ENCODE measurements at regions not wholly inside any gene's neighbourhood (a gene's known extent, or its start where the extent isn't known, plus 50 kb on each side); places are given as distances from the start of the nearest gene placed in this dataset.

DNA sequence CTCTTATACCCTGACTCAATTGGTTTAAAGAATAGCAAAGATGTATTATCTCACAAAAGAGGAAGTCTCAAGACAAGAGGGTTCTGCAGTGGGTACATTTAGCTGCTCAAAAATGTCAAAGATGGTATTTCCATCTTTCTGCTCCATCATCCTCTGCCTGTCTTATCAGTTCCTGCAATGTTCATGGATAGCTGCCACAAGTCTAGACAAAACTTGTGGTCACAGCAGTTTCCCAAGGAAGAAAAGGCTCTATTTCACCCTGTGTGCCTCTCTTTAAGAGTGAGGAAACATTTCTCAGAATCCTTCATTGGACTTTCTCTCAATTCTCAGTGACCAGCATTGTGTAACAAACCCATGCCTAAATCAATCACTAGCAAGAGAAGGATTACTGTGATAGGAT is 634.2 kb upstream of the AUTS2 start:
- DNase-seq (ENCODE audit: low read depth, low spot score), result no peak

DNA sequence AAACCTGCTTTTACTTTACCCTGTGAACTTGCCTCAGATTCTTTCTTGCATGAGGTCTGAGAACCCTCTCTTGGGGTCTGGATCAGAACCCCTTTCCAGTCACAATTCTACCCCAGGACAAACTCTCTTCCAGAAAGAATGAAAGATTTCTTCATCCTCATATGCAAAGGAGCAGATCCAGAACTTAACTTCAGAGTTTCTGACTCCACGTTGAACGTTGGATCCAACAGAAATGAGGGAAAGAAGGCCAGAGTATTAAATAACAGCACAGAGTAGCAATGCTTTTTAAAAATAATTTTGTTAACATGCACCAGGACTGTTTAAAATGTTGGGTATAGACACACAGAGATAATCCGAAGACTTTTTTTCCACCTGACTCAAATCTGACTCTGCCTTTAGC is 632.9 kb upstream of the AUTS2 start:
- no peak for DNase-seq (ENCODE audit: low read depth, low spot score)

DNA sequence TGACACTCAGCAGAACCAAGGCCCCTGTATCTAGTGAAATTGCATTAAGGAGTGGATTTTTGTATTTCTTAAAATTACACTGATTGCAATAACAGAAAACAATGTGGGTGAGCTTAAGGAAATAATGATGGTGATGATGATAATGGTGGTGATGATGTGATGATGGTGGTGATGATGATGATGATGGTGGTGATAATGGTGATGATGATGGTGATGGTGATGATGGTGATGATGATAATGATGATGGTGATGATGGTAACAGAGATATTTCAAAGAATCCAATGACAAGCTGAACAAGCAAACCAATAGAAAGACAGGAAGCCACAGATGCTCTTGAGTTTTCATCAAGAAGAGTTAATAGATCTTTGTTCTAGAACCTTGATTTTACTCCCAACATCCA is 630.7 kb upstream of the AUTS2 start:
- no peak for DNase-seq (ENCODE audit: low read depth, low spot score)

DNA sequence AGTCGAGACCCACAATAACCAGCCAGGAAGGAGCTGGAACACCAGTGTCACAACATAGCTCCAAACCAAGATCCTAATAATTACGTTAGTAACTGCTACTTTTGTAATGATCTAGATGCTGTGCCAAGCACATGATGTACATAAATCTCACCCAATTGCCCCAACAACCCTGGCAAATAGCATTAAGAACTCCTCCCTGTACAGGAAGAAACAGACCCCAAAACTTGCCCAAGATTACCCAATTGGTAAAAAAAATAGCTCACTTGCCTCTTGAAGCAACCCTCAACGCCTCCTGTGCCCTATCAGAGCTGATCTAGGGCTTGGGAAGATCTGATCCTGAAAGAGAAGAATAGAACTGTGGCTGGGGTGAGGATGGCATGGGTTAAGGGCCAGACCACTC is 628.7 kb upstream of the AUTS2 start:
- no peak for DNase-seq (ENCODE audit: low read depth, low spot score)

DNA sequence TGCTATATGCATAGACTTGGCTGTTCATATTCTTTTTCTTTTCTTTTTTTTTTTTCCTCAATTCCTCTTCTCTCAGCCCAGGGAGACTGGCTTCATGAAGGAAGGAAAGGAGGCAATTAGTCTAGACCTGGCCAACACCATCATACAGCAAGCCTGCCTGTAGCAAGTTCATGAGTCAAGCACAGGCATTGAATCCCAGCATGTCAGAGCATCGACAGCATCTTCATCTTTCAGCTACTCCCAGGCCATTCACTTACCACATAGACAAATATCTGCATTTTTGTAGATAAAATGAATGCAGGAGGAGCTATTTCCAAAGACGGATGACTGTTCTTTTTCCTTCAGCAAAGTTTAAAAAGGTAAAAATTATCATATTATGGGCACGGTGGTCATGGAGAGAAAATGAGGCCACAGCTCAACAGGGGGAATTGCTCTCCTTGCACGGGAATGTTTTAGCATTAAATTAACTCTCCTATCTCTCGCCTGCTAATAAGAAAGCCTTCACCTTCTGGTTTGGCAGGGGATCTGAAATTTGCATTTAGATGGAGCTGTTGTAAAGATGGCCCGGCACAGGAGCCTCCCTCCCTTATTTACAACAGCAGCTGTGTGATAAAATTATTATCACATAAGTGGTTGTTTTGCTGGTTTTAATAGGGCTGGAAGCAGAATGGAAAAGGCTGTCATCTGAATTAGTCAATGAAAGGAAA is 626.5 kb upstream of the AUTS2 start:
- no peak for DNase-seq (ENCODE audit: low read depth, low spot score)

DNA sequence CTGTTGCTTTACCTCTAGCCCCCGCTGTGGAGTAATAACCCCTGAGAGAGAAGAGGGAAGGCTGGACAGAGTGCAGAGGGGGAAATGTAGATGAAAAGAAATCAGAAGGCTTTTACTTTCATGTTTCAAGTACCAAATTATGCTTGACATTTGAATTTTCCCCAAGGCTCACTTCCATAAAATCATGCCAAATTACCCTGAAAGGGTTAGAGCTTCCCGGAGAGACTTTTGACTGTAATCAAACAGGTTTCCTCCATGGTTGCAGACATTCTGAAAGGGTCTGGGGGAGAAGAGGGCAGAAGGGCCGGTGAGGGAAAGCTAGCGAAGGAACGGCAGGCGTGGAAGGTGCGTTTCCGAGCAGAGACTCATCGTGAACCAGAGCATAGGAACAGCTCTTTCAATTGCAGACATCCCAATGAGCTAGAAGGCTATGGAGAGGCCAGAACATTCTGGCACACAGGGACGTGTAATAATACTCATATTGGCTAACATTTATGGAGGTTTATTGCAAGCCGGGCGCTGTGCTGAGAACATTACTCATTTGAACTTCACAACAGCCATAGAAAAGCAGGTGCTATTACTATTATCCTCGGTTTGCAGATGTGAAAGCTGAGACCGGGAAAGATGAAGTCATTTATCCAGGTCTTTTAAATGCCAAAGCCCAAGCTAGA is 620.8 kb upstream of the AUTS2 start:
- no peak for DNase-seq (ENCODE audit: low read depth, low spot score)

DNA sequence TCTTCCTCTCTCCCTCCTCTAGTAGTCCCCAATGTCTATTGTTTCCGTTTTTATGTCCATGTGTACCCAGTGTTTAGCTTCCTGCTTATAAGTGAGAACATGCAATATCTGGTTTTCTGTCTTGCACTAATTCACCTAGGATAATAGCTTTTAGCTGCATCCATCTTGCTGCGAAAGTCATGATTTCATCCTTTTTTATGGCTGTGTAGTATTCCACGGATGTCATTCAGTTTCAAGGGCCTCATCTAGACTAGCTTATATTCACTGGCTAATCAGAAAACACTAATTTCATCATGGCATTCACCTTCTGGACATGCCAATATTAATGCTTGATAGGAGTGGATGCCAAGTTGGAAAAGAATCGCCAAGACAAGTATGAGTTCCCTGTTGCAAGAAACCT is 619.6 kb upstream of the AUTS2 start:
- DNase-seq (ENCODE audit: low read depth, low spot score), result no peak

DNA sequence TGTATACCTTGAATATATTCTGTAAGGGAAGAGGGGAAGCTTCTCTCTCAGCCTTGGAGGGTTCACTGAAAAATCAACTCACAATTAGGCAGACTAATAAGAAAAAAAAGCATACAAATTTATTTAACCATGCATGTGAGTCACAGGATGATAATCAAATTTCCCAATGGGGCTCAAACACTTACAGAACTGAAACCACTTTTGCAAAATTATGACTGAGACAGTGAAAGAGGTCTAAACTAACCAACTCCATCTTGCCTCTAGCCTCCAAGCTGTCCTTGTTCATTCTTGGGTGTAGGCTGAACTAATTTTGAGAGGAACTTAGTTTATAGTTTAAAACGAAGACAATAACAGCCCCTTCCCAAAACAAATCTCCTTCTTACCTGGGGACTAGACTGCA is 618.3 kb upstream of the AUTS2 start:
- DNase-seq (ENCODE audit: low read depth, low spot score), result no peak

DNA sequence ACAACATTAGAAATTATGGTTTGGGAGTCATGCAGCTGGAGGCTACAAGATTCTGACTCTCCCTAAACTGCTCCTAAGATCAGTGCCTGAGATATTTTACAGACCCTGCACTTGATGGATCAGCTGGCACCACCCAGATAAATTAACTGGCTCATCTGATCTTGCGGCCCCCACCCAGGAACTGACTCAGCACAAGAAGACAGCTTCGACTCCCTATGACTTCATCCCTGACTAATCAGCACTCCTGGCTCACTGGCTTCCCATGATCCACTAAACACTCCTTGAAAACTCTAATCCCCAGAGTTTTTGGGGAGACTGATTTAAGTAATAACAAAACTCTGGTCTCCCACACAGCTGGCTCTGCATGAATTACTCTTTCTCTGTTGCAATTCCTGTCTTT is 617.8 kb upstream of the AUTS2 start:
- peak; percentile 32 for DNase-seq (ENCODE audit: low read depth, low spot score)

DNA sequence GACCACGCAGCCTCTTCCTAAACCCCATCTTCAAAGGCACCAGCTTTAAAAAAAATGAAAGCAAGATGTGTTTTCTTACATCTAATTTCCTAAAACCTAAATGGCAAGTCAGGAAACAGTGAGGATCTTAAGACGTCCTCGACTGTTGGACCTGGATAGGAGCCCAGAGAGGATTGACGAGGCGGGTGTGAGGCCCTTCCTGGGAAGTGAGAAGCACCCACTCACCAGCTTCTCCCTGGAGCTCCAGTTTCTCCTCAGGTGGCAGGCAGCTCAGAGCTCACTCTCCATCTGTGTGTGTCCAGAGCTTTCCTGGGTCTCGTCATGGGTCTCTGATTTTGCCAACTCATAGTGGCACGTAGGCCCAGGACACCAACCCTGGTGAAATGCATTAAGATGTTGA is 614.0 kb upstream of the AUTS2 start:
- no peak for DNase-seq (ENCODE audit: low read depth, low spot score)

DNA sequence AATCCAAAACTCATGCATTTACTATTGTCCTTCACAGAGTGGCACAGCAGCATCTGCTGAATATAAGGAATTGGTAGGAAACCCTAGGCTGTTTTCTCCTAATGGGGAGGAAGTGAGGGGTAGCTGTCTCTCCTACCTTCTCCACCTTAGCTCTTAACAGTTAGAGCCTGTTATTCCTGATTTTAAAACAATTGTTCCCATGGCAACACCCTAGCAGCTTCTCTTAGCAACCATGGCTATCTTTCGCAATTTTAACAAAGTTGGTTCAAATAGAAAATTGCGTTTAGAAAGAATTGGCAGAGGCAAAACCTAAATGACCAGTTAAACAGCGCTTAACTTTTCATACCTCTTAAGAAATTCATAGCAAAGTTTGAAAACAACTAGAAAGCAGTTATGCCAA is 603.4 kb upstream of the AUTS2 start:
- no peak for DNase-seq (ENCODE audit: low read depth, low spot score)

DNA sequence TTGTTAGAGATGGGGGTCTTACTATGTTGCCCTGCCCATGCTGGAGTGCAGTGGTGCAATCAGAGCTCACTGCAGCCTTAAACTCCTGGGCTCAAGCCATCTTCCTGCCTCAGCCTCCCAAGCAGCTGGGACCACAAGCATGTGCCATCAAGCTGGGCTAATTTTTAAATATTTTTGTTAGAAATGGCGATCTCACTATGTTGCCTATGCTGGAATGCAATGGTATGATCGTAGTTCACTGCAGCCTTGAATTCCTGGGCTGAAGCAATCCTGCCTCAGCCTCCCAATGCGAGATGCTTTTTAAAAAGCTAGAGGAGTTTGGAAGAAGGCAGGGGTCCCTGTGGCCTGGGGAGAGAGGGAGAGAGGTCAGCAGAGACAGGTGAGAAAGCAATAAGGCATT is 600.1 kb upstream of the AUTS2 start:
- DNase-seq (ENCODE audit: low read depth, low spot score), result no peak

DNA sequence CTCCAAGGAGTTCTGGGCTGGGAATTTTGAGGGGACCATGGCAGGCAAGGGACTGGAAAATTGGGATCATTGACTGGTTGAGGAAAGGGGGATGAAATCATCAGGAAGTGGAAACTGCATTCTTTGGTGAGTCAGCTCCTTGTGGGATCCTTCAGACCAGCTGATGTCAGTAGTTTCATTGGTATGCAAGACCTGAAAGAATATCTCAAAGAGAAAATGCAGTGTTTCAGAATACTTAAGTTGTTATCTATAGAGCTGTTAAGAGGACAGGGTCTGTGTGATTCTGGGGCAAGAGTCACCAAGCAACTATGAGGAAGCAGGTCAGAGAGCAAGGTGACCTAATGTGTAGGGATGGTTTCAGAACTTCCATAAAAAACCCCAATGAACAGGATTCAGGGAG is 595.9 kb upstream of the AUTS2 start:
- DNase-seq (ENCODE audit: low read depth, low spot score), result no peak

DNA sequence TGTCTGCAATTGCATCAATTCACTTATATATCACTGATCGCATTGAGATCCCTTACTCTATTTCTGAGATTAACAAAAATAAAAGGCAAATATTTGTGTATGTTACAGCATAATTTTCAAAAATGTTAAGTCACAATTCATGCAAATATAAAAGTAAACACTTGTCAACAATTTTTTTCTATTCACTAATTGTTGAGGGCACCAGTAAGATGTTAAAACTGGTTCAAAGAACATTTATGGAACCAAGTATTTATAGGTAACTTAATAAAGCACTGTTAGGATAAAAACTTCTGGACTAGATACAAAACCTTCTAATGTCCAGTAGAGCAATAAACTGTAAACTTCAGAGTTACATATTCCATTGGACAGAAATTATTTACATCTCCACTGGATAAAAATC is 586.1 kb upstream of the AUTS2 start:
- no peak for DNase-seq (ENCODE audit: low read depth, low spot score)

DNA sequence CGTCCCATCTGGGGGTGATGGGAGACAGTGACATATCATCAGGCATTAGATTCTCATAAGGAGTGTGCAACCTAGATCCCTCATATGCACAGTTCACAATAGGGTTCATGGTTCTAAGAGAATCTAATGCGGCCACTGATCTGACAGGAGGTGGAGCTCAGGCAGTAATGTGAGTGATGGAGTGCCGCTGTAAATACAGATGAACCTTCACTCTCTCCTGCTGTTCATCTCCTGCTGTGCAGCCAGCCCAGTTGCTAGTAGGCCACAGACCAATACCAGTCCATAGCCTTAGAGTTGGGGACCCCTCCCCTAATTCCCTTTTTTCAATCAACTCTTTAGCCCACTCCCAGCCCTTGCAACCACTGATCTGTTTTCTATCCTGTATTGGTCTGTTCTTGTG is 581.1 kb upstream of the AUTS2 start:
- no peak for DNase-seq (ENCODE audit: low read depth, low spot score)

DNA sequence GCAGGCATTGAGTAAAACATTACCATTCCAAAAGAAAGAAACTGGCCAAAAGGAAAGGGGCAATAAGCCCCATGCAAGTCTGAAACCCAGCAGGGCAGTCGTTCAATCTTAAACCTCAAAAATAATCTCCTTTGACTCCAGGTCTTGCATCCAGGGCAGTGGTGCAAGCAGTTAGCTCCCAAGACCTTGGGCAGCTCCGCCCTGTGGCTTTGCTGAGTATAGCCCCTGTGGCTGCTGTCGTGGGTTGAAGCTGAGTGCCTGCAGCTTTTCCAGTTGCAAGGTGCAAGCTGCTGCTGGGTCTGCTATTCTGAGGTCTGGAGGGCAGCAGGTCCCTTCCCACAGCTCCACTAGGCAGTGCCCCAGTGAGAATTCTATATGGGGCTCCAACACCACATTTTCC is 580.1 kb upstream of the AUTS2 start:
- peak; percentile 39 for DNase-seq (ENCODE audit: low read depth, low spot score)

DNA sequence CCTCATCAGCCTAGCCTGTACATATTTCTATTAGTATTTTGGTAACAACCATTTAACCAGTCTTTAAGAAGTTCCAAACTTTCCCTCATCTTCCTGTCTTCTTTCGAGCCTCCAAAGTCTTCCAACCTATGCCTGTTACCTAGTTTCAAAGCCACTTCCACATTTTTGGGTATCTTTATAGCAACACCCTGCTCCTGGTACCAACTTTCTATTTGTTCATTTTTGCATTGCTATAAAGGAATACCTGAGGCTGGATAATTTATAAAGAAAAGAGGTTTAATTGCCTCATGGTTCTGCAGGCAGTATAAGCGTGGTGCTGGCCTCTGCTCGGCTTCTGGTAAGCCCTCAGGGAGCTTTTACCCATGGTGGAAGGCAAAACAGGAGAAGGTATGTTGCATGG is 578.8 kb upstream of the AUTS2 start:
- no peak for DNase-seq (ENCODE audit: low read depth, low spot score)

DNA sequence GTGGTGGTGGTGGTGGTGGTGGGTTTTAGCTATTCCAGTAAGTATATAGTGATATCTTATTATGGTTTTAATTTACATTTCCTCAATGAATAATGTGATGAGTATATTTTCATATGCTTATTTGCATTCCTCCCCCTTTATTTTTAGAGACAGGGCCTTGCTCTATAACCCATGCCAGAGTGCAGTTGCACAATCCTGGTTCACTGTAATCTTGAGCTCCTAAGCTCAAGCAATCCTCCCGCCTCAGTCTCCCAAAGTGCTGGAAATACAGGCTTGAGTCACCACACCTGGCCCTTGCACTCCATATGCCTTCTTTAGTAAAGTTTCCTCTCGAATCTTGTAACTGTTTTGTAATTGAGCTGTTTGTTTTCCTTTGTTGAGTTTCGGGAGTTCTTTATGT is 577.7 kb upstream of the AUTS2 start:
- DNase-seq (ENCODE audit: low read depth, low spot score), result no peak

DNA sequence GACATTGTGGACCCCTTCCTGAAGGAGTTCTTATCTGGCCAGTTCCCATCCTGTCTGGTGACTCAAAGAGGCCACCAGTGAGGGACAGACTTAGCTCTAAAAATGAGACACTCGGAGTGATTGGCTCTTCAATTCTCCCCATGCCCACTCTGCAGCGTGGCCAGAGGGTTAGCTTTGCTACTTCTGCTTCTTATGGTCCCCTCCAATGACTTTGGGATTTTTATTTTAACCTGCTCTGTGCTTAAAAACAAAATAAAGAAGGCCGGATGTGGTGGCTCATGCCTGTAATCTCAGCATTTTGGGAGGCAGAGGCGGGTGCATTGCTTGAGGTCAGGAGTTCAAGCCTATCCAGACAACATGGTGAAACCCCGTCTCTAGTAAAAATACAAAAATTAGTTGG is 573.0 kb upstream of the AUTS2 start:
- DNase-seq (ENCODE audit: low read depth, low spot score), result no peak

DNA sequence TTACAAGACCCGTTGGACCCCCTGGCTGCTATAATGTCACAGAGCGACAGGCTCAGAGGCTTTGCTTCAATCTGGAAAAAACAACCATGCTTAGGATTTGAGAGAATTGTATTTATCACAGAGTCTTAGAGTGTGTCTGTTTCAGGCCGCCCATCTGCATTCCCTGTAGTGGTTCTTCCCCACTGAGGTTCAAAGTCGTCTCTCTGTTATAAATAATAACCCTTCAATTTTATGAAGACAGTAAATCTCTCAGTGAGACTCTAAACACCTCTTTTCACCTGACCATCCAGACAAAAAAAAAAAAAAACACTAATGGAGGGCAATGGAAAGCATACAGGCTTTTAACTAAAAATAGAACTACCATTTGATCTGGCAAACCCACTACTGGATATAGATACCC is 565.4 kb upstream of the AUTS2 start:
- DNase-seq (ENCODE audit: low read depth, low spot score), result no peak

DNA sequence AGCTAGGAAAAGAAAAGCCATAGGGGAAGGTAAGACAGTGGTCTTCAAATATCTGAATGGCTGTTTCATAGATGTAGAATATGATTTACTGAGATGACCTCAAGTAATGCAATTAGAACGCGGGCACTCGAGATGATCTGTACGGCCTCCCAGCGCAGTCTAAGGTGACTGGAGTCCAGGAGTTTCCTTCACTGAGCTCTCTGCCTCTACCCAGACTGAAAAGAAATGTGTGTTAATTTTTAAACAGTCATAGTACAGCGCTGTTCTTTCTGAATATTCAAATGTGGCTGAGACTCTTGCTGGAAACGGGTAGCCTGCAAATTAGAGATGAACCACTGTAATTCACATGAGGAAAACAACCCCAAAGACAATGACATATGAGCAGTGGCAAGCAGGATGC is 562.4 kb upstream of the AUTS2 start:
- DNase-seq (ENCODE audit: low read depth, low spot score), result no peak

DNA sequence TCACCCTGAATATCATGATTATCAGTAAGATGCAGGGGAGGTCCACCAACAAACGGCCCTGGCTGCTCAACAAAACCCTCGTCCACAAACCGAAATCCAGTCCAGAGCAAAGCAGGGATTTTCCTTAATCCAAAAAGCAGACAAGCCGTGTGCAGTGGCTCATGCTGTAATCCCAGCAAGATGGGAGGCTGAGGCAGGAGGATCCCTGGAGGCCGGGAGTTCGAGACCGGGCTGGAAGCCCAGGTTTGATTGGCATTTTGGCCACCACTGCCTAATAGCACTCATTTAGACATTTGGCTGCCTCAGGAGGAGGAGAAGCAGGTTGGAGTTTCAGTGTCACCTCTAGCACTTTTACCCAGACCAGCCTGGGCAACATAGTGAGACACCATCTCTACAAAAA is 562.0 kb upstream of the AUTS2 start:
- DNase-seq (ENCODE audit: low read depth, low spot score), result no peak

DNA sequence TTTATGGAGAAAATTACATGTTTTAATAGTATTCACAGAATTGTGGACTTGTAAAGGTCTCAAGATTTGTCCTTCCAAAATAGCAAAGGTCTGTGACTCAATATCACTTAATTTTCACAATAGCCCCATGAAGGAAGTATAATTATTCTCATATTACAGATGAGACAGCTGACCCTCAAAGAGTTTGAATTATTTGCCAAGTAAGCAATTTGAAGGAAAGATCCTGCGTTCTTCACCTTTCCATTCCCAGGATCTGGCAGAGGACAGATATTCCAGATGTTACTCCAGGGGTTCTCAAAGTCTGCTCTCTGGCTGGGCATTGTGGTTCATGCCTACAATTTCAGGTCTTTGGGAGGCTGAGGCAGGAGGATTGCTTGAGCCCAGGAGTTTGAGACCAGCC is 559.4 kb upstream of the AUTS2 start:
- DNase-seq (ENCODE audit: low read depth, low spot score), result no peak

DNA sequence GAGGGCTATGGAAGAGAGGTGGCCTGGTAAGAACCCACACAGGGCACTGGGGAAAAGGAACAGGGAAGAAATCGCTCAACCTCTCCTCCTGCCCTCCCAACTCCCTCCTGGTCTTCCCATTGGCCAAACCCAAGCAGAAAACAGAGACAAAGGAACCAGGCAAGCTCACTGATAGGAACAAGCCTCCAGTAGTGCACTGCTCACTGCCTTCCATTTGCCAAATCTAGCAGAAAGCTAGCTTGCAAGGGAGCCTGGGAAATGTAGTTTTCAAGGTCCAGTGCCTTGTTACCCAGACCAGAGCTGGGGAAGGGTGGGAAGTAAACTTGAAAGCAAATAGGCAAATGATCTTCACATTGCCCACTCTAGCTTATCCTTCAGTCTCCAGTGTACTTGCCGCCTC is 556.1 kb upstream of the AUTS2 start:
- DNase-seq (ENCODE audit: low read depth, low spot score), result no peak

Data from ELF-1 (cell line).